ENCODE measurements at regions not wholly inside any gene's neighbourhood (a gene's known extent, or its start where the extent isn't known, plus 50 kb on each side); places are given as distances from the start of the nearest gene placed in this dataset.

DNA sequence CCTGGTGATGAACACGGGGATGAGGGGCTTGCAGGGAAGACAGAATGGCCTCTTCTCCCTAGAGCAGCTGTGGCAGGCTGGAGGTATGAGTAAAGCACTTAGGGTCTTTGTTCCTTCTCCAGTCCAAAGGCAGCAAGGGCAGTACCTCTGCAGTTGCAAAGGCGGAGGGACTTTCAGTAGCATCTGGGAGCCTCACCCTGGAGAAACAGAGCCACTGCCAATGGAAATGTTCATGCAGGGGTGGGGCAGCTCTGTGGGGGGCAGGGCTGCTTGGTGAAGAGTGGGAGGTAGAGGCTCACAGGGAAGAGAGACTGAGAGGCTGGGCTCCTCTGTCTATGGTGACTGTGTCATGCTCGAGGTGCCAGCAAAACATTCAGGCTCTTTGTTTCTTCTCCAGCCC lies 344.1 kb upstream of the CHAC2 start:
- H3K36me3 ChIP-seq (replicated peaks in 1 of 2; ENCODE audit: control insufficient read depth in 2 of 2, insufficient read depth in 2 of 2, low read length in 2 of 2), result no peaks in the 10 kb centered on the region
- H3K27me3 ChIP-seq (ENCODE audit: control insufficient read depth in 3 of 3, insufficient read depth in 3 of 3, low read depth in 1 of 3, low read length in 3 of 3), result no peaks in the 10 kb centered on the region
- no peak overlapping the region for H3K4me2 ChIP-seq (ENCODE audit: insufficient read depth, low read length, poor library complexity, severe bottlenecking)
- no CpG with 5 or more reads among the region's 3 CpGs for WGBS, 2 donors (ENCODE audit: extremely low coverage in 2 of 2, insufficient read length in 2 of 2, insufficient replicate concordance in 1 of 2)
- peak overlapping the region; percentile 75 for H3K14ac ChIP-seq (ENCODE audit: low read length)
- H3K27ac ChIP-seq (replicated peaks; ENCODE audit: low read length), result no peak overlapping the region
- H2AFZ ChIP-seq (ENCODE audit: low read length), result peak overlapping the region; percentile 77
- H2BK5ac ChIP-seq (ENCODE audit: low read length), result no peak overlapping the region
- H2AK5ac ChIP-seq (ENCODE audit: low read depth, low read length), result no peak overlapping the region
- no peaks in the 10 kb centered on the region for H3K9me3 ChIP-seq (replicated peaks in 1 of 2; ENCODE audit: control insufficient read depth in 2 of 2, insufficient read depth in 1 of 2, low read depth in 1 of 2, low read length in 2 of 2)
- peak overlapping the region; percentile 21 for H2BK15ac ChIP-seq (ENCODE audit: low read length)
- H2BK120ac ChIP-seq (ENCODE audit: low read depth, low read length), result no peak overlapping the region
- H3K4me1 ChIP-seq (ENCODE audit: control insufficient read depth in 2 of 2, insufficient read depth in 1 of 2, low read depth in 1 of 2, low read length in 2 of 2), result no peaks in the 10 kb centered on the region
- H3K79me1 ChIP-seq (ENCODE audit: low read depth, low read length), result no peaks in the 10 kb centered on the region
- DNase-seq (ENCODE audit: low spot score), result no peak
- no peak overlapping the region for H3K23ac ChIP-seq (ENCODE audit: low read depth, low read length, poor library complexity)
- no peak overlapping the region for H4K91ac ChIP-seq (ENCODE audit: low read depth, low read length, poor library complexity)
- no peak overlapping the region for H3K4ac ChIP-seq (ENCODE audit: low read length)
- H3K4me3 ChIP-seq (ENCODE audit: low read length in 2 of 2), result no peak overlapping the region
- no peak overlapping the region for H4K8ac ChIP-seq (ENCODE audit: low read depth, low read length)
- H3K9ac ChIP-seq (ENCODE audit: low read depth, low read length, poor library complexity), result no peak overlapping the region
- no peak overlapping the region for H2BK12ac ChIP-seq (ENCODE audit: low read length)
- H3K18ac ChIP-seq (ENCODE audit: low read length), result no peak overlapping the region

DNA sequence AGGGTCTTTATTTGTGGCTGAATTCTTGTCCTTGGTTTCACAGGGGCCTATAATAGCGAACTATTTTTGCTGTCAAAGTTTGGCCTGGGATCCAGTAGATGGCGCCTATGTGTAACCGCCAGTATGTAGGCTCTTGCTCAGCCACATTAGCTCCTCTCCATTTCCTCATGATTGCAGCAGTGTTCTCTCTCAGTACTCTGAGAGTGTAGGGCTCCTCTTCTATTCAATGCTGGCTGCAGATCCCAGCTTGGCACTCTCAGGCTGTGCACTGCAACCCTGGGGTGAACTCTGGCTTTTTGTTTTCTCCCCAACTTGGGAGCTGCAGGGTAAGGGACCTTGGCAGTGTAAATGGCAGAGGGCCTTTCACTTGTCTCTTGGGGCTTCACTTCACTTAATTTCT lies 344.6 kb upstream of the CHAC2 start:
- peak overlapping the region; percentile 77 for H2AFZ ChIP-seq (ENCODE audit: low read length)
- H2BK12ac ChIP-seq (ENCODE audit: low read length), result no peak overlapping the region
- H3K4ac ChIP-seq (ENCODE audit: low read length), result no peak overlapping the region
- H4K8ac ChIP-seq (ENCODE audit: low read depth, low read length), result no peak overlapping the region
- H2BK15ac ChIP-seq (ENCODE audit: low read length), result peak overlapping the region; percentile 21
- DNase-seq (ENCODE audit: low spot score), result peak; percentile 18
- no peak overlapping the region for H2BK5ac ChIP-seq (ENCODE audit: low read length)
- H3K4me1 ChIP-seq (ENCODE audit: control insufficient read depth in 2 of 2, insufficient read depth in 1 of 2, low read depth in 1 of 2, low read length in 2 of 2), result no peaks in the 10 kb centered on the region
- H3K79me1 ChIP-seq (ENCODE audit: low read depth, low read length), result no peaks in the 10 kb centered on the region
- no peak overlapping the region for H3K18ac ChIP-seq (ENCODE audit: low read length)
- no peak overlapping the region for H3K4me3 ChIP-seq (ENCODE audit: low read length in 2 of 2)
- H2BK120ac ChIP-seq (ENCODE audit: low read depth, low read length), result no peak overlapping the region
- H3K27ac ChIP-seq (replicated peaks; ENCODE audit: low read length), result no peak overlapping the region
- no CpG with 5 or more reads among the region's 3 CpGs for WGBS, 2 donors (ENCODE audit: extremely low coverage in 2 of 2, insufficient read length in 2 of 2, insufficient replicate concordance in 1 of 2)
- no peak overlapping the region for H3K14ac ChIP-seq (ENCODE audit: low read length)
- H3K9ac ChIP-seq (ENCODE audit: low read depth, low read length, poor library complexity), result no peak overlapping the region
- no peaks in the 10 kb centered on the region for H3K27me3 ChIP-seq (ENCODE audit: control insufficient read depth in 3 of 3, insufficient read depth in 3 of 3, low read depth in 1 of 3, low read length in 3 of 3)
- H3K9me3 ChIP-seq (replicated peaks in 1 of 2; ENCODE audit: control insufficient read depth in 2 of 2, insufficient read depth in 1 of 2, low read depth in 1 of 2, low read length in 2 of 2), result no peaks in the 10 kb centered on the region
- H3K36me3 ChIP-seq (replicated peaks in 1 of 2; ENCODE audit: control insufficient read depth in 2 of 2, insufficient read depth in 2 of 2, low read length in 2 of 2), result no peaks in the 10 kb centered on the region
- H3K4me2 ChIP-seq (ENCODE audit: insufficient read depth, low read length, poor library complexity, severe bottlenecking), result no peak overlapping the region
- no peak overlapping the region for H4K91ac ChIP-seq (ENCODE audit: low read depth, low read length, poor library complexity)
- no peak overlapping the region for H2AK5ac ChIP-seq (ENCODE audit: low read depth, low read length)
- H3K23ac ChIP-seq (ENCODE audit: low read depth, low read length, poor library complexity), result no peak overlapping the region

DNA sequence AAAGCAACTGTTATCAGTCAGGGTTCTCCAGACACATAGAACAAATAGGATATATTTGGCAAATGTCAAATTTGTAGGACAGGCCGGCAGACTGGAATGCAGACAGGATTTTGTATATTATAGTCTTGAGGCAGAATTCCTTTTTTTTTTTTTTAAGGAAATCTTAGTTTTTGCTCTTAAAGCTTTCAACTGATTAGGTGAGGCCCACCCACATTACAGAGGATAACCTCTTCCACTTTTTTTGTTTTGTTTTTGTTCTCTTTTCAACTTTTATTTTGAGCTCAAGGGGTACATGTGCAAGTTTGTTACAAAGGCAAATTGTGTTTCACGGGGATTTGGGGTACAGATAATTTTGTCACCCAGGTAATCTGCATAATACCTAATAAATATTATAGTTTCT lies 350.2 kb upstream of the CHAC2 start:
- Histone ChIP-seq H2AK5ac (ENCODE audit: low read depth, low read length) (no peak overlapping the region), H4K91ac (ENCODE audit: low read depth, low read length, poor library complexity) (no peak overlapping the region), H3K4me2 (ENCODE audit: insufficient read depth, low read length, poor library complexity, severe bottlenecking) (no peak overlapping the region), H2BK5ac (ENCODE audit: low read length) (no peak overlapping the region), H2BK12ac (ENCODE audit: low read length) (no peak overlapping the region), H3K79me1 (ENCODE audit: low read depth, low read length) (no peaks in the 10 kb centered on the region), H2BK120ac (ENCODE audit: low read depth, low read length) (no peak overlapping the region), H3K4ac (ENCODE audit: low read length) (no peak overlapping the region), H4K8ac (ENCODE audit: low read depth, low read length) (no peak overlapping the region), H3K4me1 (ENCODE audit: control insufficient read depth in 2 of 2, insufficient read depth in 1 of 2, low read depth in 1 of 2, low read length in 2 of 2) (no peaks in the 10 kb centered on the region), H3K14ac (ENCODE audit: low read length) (no peak overlapping the region), H3K4me3 (ENCODE audit: low read length in 2 of 2) (no peak overlapping the region), H3K18ac (ENCODE audit: low read length) (no peak overlapping the region), H3K9me3 (replicated peaks in 1 of 2; ENCODE audit: control insufficient read depth in 2 of 2, insufficient read depth in 1 of 2, low read depth in 1 of 2, low read length in 2 of 2) (no peaks in the 10 kb centered on the region), H3K27ac (replicated peaks; ENCODE audit: low read length) (no peak overlapping the region), H3K27me3 (ENCODE audit: control insufficient read depth in 3 of 3, insufficient read depth in 3 of 3, low read depth in 1 of 3, low read length in 3 of 3) (no peaks in the 10 kb centered on the region), H2BK15ac (ENCODE audit: low read length) (no peak overlapping the region), H3K9ac (ENCODE audit: low read depth, low read length, poor library complexity) (no peak overlapping the region), H3K36me3 (replicated peaks in 1 of 2; ENCODE audit: control insufficient read depth in 2 of 2, insufficient read depth in 2 of 2, low read length in 2 of 2) (no peaks in the 10 kb centered on the region), H3K23ac (ENCODE audit: low read depth, low read length, poor library complexity) (no peak overlapping the region), H2AFZ (ENCODE audit: low read length) (no peak overlapping the region)
- WGBS, 2 donors (ENCODE audit: extremely low coverage in 2 of 2, insufficient read length in 2 of 2, insufficient replicate concordance in 1 of 2), result no CpG with 5 or more reads among the region's 2 CpGs
- DNase-seq (ENCODE audit: low spot score), result no peak

DNA sequence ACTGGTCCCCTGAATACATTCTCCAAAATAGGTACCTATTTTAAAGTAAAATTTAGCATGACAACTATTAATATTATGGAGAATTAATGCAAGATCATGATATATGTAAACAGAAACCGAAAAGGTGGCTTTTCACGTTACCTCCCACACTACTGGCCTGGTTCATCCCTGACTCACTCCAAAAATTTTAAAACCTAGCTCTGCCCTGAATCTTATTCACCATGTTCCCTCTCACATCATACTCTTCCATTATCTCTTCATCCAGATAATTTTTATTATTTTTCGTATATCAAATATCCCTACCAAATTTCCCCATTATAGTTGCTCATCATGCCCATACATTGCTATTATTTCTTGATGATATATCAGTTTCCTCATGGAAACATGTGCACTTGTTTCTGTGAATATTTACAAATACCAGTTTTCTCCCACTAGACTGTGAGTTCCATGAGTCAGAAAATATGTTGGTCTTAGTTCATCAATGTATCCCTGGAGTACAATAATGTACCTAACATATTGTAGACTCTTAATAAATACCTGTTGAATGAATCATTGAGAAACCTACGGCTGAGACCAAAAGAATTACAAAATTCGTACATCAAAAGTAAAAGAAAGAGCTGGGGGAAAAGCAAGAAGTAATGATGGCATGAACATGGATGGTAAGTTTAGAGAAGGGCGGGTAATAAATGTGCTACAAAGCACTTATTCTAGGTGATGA lies 360.1 kb upstream of the CHAC2 start:
- DNase-seq (ENCODE audit: low spot score), result no peak
- Histone ChIP-seq H2AK5ac (ENCODE audit: low read depth, low read length) (no peak overlapping the region), H3K18ac (ENCODE audit: low read length) (no peak overlapping the region), H3K79me1 (ENCODE audit: low read depth, low read length) (no peaks in the 10 kb centered on the region), H3K9ac (ENCODE audit: low read depth, low read length, poor library complexity) (no peak overlapping the region), H2BK120ac (ENCODE audit: low read depth, low read length) (no peak overlapping the region), H3K4me2 (ENCODE audit: insufficient read depth, low read length, poor library complexity, severe bottlenecking) (no peak overlapping the region), H2BK5ac (ENCODE audit: low read length) (no peak overlapping the region), H2BK15ac (ENCODE audit: low read length) (no peak overlapping the region), H3K9me3 (replicated peaks in 1 of 2; ENCODE audit: control insufficient read depth in 2 of 2, insufficient read depth in 1 of 2, low read depth in 1 of 2, low read length in 2 of 2) (no peaks in the 10 kb centered on the region), H3K4ac (ENCODE audit: low read length) (no peak overlapping the region), H4K8ac (ENCODE audit: low read depth, low read length) (no peak overlapping the region), H4K91ac (ENCODE audit: low read depth, low read length, poor library complexity) (no peak overlapping the region), H3K36me3 (replicated peaks in 1 of 2; ENCODE audit: control insufficient read depth in 2 of 2, insufficient read depth in 2 of 2, low read length in 2 of 2) (no peaks in the 10 kb centered on the region), H3K23ac (ENCODE audit: low read depth, low read length, poor library complexity) (no peak overlapping the region), H3K4me1 (ENCODE audit: control insufficient read depth in 2 of 2, insufficient read depth in 1 of 2, low read depth in 1 of 2, low read length in 2 of 2) (no peaks in the 10 kb centered on the region), H2BK12ac (ENCODE audit: low read length) (no peak overlapping the region), H3K14ac (ENCODE audit: low read length) (no peak overlapping the region), H2AFZ (ENCODE audit: low read length) (no peak overlapping the region), H3K27me3 (ENCODE audit: control insufficient read depth in 3 of 3, insufficient read depth in 3 of 3, low read depth in 1 of 3, low read length in 3 of 3) (no peaks in the 10 kb centered on the region), H3K27ac (replicated peaks; ENCODE audit: low read length) (no peak overlapping the region), H3K4me3 (ENCODE audit: low read length in 2 of 2) (no peak overlapping the region)
- 100% methylated on average over 1 of the region's 6 CpGs for WGBS, 2 donors (ENCODE audit: extremely low coverage in 2 of 2, insufficient read length in 2 of 2, insufficient replicate concordance in 1 of 2)

All from neuronal stem cell (in vitro differentiated cells).